ENCODE measurements at regions not wholly inside any gene's neighbourhood (a gene's known extent, or its start where the extent isn't known, plus 50 kb on each side); places are given as distances from the start of the nearest gene placed in this dataset.
"Not testable (repeated sequence)": the region's sequence is repeated elsewhere in the genome, so short reads cannot be mapped to it uniquely, and the experiment has no call there.

DNA sequence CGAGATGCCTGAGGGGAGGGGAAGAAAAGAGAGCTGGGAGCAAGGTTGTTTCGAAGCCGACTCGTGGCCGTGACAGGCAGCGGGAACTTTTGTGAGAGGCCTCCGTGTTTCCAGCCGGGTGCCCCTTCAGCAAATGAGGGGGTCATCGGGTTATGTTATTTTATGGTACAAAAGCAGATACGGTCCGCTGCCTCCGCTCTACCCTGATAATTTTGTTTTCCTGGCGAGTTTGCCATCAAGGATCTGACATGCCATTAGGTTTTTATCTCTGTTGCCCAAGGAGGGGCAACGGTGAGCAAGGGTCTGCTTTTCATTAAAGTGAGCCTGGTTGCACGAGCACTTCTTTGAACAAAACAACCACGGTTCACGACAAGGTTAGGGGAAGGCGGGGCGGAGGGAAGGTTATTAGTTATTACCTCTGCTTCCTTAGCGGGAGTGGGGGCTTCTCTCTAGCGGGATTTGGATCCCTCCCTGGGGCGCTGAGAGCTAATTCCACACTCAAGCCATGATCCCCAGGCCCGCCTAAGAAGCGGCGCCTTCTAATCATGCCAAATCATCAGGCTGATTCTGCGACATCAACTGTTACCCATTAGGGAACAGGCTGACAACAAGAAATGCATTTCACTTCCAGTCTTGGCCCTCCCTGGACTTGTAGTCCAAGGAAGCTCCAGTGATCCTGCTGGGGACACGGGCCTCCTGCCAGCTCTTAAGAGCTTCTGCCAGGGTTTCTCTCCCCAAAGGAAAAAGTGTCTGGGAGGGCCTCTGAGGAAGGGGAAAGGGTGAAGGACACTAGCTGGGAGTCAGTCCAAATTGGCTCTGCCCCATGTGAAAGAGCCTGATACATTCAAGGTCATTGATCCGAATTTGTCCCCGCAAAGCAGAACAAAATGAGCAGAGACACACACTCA lies 617.7 kb downstream of the MID1IP1 start:
- peak; percentile 23 for DNase-seq

DNA sequence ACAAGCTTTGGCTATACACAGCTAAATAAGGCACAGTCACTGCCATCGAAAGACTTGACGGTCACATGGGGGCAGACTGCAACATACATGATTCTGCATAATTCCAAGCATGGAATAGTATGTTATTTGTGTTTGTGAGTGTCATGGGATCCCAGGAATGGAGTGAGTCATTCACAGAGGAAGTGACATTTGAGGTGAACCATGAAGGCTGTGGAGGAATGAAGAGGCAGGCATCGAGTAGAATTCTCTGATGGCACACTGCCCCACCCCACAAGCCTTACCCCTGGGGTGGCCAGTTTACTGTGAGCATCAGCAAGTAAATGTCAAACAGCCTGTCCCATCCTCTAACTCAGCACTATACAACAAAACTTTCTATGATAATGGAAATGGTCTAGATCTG lies 619.7 kb downstream of the MID1IP1 start:
- DNase-seq, result no peak

GRCh38 chrX:39425124-39425806 lies 624.0 kb downstream of the MID1IP1 start:
- DNase-seq, result no peak

DNA sequence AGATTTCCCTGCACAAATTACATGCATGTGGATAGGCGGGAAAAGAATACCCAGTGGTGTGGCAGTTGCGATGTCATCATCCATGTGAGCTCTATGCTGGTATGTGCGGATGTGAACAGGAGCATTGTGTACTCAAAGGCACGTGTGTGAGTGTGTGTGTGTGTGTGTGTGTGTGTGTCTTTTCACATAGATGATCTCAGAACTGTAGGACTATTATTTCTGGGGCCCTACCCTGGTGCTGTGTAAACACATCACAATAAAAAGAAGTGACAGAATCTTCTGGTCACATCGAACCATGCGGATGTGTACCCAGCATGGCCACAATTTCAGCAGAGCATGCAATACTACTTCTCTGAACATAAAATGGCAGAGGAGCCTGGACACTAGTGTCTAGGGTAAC lies 624.8 kb downstream of the MID1IP1 start:
- DNase-seq, result no peak

DNA sequence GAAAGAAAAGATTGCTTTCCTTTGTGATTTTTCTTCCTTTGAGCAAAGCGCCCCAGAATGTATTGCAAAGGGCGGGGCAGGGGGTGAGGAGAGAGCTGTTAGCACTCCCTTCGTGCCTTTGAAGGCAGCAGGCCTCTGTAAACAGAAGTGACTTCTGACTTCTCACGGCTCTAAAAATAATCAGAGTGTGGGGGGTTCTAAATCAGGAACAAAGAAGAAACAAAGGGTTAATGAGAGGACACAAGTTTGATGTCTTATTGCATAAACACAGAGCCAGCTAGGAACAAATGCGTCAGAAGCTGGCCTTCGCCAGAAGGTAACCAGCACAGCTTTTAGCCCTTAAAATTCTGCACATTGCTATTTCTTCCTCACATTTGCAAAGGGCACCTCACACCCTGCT lies 626.2 kb downstream of the MID1IP1 start:
- DNase-seq, result peak; percentile 62

GRCh38 chrX:39427906-39428305 lies 626.6 kb downstream of the MID1IP1 start:
- peak; percentile 44 for DNase-seq

- no peak for DNase-seq
These were observed 629.3 kb downstream of the MID1IP1 start for GRCh38 chrX:39430551-39430950.

- no peak for DNase-seq
These were observed 630.6 kb downstream of the MID1IP1 start for GRCh38 chrX:39431893-39432292.

GRCh38 chrX:39434671-39435070 lies 633.4 kb downstream of the MID1IP1 start:
- not testable (repeated sequence) for DNase-seq

DNA sequence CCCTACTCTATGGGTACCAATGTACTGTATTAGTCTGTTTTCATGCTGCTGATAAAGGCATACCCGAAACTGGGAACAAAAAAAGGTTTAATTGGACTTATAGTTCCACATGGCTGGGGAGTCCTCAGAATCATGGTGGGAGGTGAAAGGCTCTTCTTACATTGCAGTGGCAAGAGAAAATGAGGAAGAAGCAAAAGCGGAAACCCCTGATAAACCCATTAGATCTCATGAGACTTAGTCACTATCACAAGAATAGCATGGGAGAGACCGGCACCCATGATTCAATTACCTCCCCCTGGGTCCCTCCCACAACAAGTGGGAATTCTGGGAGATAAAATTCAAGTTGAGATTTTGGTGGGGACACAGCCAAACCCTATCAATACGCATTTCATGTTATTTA lies 635.3 kb downstream of the MID1IP1 start:
- not testable (repeated sequence) for DNase-seq

- DNase-seq, result no peak
These were observed 636.6 kb downstream of the MID1IP1 start for GRCh38 chrX:39437670-39438441.

DNA sequence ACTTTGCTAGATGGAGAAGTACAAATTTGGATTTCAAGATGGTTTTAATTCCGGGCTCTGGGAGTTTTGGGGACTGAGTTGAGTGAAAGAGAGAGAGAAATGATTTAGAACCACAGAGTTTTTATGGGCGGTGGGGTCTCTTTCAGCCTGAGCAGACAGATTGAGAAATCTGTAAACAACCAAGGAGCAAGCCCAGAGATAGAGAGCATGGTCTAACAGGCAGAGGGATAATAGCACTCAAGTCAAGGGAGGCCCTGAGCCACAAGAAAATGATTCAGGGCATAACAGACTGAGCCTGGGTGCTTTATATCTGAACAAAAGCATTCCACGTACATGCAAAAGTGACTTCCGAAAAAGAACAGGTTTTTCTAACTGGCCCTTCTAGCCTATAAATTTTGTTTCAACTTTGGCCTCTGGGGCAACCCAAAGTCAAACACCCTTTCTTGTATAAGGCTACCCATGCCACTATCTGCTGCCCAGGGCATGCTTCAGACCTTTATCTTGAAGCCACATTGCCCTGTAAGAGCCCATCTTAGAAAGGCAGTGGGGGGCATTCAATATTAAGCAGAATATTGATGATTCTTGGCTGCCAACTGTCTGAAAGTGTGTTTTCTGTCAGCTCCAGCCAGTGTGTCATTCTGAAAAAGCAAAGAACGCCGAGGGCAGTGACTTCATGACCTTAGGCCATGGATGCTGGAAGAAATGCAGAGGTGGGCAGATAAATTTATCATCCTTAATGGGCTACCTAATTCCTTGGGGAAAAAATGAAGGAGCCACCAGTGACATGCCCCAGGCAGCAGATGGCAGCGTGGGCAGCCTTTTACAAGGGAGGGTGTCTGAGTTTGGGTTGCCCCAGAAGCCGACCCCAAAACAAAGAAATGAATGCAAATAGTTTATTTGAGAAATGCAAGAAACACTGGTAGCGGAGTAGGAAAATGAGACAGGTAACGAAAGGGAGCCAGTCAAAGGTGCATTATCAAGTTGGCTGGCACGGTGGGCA lies 637.6 kb downstream of the MID1IP1 start:
- DNase-seq, result no peak

GRCh38 chrX:39439906-39440798 lies 638.9 kb downstream of the MID1IP1 start:
- DNase-seq, result peak; percentile 12

DNA sequence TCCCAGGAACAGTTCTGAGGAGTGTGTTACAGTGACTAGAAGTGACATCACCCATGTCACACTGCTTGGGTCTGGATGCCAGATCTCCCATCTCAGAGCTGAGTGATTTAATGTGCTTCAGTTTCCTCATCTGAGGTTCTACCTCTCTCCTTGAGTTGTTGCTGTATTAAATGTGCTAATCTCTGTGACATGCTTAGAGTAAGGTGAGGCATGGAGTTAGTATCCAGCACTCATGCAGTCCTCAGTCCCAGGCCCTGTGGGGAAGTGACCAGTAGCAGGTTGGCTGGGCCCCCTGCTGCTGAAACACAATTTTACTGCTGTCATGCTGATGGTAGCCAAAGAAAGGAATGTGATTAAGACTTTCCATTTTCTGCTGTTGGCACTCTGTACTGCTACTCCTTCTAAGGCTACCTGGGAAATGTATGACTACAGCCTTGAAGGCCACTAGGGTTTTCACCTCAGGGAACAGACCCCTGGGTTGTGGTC lies 639.6 kb downstream of the MID1IP1 start:
- DNase-seq, result no peak

- no peak for DNase-seq
These were observed 641.1 kb downstream of the MID1IP1 start for GRCh38 chrX:39442332-39442731.

- DNase-seq, result peak; percentile 24
These were observed 642.0 kb downstream of the MID1IP1 start for GRCh38 chrX:39443240-39443639.

DNA sequence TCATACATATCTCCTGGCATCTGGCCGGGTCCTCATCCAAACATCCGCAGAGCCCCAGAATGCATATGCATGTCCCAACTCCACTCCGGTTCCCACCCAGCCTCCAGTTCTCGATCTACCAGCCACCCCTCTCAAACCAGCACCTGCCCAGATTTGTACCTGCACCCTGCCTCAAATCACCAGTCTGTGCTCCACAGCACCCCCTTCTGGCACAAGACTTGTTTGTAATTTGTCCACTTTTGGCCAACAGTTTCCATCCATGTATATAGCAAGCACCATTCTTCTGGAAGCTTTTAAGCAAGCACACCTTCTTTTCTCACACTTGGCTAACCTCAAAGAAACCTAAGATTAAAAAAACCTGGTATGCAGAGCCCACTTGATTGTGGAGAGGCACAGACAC lies 644.1 kb downstream of the MID1IP1 start:
- peak; percentile 69 for DNase-seq

DNA sequence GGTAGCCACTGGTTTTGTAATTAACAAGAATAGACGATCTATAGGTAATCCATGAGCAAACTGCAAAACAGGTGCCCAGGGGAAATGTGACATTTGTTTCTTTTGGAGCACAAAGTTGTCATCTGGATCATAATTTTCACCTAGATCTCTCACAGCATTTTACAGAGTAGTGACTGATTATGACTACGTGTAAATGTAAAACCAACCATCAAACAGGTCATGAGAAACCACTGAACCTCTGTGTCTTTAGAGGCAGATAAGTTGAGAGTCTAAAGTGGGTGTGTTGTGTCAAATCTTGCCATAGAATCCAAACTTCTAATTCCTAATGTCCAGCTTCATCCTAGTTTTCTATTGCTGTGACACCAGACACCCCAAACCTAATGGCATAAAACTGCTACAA lies 648.1 kb downstream of the MID1IP1 start:
- no peak for DNase-seq

DNA sequence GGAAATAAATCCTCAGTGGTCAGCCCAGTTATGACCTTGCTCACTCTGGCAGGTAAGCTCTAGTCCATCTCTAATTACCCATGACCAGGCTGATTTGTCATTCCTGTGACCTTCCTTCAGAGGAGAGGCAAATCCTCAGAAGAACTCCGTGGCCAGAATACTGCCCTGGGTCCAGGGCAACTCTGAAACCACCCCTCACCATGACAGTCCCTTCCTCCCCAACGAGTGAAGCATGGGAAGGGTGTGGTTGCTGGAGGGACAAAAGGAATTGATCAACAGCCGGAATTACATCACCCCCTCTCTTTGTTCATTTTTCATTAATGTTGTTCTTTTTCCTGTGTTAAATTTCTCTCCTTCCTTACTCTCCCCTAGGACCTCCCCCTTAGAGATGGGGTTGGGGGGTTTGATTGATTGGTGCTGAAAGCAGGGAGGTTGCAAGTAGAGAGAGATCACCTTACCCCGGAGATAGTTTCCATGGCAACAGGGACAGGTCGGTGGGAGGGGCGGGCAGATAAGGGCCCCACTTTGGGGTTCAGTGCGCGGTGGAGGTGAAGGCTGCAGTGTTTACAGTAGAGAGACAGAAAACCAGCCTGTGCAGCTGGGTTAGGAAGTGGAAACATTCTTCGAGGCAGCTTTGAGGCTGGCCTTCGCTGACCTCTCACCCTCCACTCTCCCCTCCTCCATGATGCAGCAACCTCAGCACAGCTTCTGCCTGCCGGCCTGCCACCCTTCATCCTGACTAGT lies 647.4 kb downstream of the BCOR start:
- peak; percentile 40 for DNase-seq

DNA sequence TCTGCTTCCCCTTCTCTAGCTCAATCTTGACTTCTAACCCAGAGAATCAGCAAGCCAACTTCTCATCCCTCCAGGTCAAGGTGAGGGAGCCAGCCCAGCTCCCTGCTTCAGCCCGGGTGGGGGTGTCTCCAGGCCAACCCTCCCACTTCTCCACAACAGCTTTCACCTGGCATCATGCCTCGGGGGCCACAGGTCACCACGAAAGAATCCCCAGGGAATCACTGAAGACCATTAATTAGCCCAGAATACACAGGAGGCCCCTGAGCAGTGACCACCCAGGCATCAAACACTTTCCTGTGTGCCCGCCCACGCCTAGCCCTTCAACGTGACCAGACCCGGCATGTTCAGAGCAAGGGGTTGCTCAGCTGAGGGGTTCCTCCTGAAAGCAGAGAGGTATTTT lies 646.7 kb downstream of the BCOR start:
- DNase-seq, result no peak
